AG09319 (cell line): ENCODE measurements at regions not wholly inside any gene's neighbourhood (a gene's known extent, or its start where the extent isn't known, plus 50 kb on each side); places are given as distances from the start of the nearest gene placed in this dataset.

Experiments
- DNase-seq: peaks from one replicate; pipeline ENCODE4 v3.0.0-alpha.2; 2010; ENCODE audit warnings: low read depth; ENCODE audit errors: extremely low read depth
- CTCF ChIP-seq: IDR thresholded peaks from 2 replicates; pipeline ENCODE4 v1.5.1; 2011; ENCODE audit warnings: low read depth, mild to moderate bottlenecking, inconsistent platforms, low read length, moderate library complexity

- no peak for TF ChIP-seq CTCF
- no peak for DNase-seq
Measured at GRCh38 chr16:87133966-87134627, 183.1 kb downstream of the C16orf95 start.

DNA sequence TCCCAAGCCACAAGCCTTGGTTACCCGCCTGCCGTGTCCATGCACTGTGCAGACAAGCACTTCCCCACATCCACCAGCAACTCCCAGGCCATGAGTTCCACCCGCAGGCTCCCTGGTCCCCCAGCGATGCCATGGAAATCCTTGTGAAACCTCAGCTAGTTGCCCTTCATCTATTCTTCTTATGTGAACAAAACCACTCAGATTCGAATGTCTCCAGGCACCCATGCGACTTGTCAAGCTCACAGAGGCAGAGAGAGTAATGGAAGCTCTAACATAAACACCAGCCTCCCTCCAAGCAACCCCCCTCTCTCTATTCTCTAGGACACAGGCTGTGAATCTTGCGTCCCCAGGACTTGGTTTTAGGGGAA is 182.6 kb downstream of the C16orf95 start:
- no peak for TF ChIP-seq CTCF
- no peak for DNase-seq

DNA sequence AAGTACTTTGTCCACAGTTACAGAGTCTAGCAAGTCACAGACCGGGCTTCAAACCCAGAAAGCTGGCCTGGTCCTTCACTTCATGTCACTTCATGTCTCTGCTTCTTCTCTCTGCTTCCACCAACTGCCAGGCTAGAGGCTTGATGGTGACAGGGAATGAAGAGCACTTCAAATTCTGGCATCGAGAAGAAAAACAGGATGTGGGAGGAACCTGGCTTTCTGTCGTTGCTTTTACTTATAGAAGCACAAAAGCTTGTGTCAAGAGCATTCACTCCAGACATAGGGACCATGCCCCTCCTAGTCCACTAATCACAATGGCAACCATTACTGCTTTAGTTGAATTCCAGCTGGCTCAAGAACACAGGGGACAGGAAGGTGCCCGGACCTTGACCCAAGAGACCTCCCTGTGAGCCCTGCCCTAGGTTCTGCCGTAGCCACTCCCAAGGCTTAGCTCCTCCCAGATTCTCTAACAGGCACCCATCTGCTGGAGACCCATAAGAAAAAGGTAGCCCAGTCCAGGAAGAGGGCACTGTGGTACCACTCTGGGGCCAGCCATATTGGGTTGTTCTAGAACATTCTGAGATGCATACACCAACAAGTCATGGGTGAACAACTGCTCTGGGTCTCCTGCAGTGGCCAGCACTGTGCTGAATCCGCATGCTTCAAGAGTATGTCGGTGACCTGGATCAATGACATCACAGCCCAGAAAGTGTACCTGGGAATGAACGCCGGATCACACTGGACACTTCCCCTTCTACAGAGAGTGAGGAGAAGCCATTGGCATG is 181.8 kb downstream of the C16orf95 start:
- TF ChIP-seq CTCF: no peak
- DNase-seq: no peak

DNA sequence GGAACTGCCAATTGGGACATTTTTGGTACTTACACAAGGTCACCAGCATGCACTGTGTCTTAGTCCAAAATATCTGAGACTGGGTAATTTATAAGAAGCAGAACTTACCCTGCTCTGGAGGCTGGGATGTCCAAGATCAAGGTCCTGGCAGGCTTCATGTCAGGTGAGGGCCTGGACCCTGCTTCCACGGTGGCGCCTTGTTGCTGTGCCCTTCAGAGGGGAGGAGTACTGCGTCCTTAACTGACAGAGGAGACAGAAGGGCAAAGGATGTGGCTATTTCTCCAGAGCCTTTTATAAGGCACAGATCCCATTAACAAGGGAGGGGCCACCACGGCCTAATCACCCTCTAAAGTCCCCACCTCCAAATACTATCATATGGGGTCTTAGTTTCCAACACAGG is 178.9 kb downstream of the C16orf95 start:
- TF ChIP-seq CTCF: no peak
- DNase-seq: no peak

DNA sequence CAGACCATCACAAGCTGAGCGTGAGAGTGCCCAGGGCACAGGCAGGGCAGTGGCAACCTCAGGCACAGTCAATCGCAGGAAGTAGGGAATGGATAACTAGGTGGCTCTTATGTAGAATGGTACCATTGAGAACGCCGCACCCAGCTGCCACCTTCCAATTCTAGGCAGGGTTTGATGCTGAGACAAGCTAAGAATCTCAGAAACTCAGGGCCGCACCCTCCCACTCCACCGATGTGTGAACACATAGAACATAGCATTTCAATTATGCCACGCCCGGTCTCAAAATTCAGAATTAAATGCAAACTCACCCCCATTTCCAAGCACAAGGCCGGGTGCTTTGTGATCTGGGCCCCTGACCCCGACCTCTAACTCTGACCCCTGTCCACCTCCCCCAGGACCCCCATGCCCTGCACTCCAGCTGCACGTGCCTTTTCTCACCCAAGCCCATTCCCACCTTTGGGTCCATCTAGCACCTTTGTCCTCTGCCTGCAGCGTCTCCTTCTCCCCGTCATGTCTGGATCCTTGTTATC is 178.4 kb downstream of the C16orf95 start:
- no peak for DNase-seq
- no peak for TF ChIP-seq CTCF

DNA sequence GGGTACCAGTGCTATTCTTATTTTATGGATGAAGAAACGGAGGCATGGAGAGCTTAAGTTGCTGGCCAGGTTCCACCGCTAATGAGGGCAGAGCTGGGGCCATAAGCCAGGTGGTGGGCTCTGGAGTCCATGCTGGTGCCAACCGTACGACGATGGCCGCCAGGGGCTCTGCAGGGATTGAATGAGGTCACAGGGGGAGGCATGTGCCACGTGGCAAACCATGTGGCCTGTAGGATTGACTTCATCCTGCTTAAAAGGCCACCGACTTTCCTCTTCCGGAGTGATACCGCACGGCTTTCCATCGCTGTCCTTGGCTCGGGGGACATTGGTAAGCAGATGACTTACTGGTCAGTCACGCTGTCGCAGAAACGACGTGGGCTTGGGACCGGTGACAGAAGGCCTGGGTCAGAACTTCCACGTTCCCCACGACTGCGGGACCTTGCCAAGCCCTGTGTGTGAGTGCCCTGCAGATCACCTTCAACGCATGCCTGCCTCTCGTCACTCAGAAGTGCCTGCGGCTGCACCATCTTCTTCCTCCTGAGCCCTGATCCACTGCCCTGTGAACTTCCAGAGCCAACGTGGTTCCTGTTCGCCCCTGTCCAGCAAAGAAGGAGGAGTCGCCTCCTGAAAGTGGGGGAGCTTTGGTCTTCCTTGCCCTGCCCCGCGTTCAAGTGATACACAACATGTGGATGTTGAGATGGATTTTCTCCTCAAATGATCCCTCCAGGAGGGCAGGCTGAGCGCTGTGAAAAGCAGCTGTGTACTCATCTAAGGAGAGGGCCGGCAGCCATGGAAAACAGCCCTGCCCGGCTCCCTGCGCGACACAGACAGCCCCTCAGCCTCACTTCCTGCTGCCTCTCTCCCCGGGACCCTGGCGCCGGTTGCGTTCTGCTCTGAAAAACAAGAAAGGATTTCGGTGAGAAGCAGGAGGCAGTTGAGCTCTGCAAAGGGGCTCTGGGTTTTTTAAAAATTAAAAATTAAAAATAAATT is 176.7 kb downstream of the C16orf95 start:
- no peak for DNase-seq

More for the DNA sequence above, 176.7 kb downstream of the C16orf95 start:
- no peak for TF ChIP-seq CTCF
